ENCODE measurements at regions not wholly inside any gene's neighbourhood (a gene's known extent, or its start where the extent isn't known, plus 50 kb on each side); places are given as distances from the start of the nearest gene placed in this dataset.

- Histone ChIP-seq H3K23ac (ENCODE audit: low read length) (no peak overlapping the region), H3K79me1 (ENCODE audit: low read length) (no peaks in the 10 kb centered on the region), H2BK120ac (ENCODE audit: low read depth, low read length) (peak overlapping the region; percentile 16), H3K18ac (ENCODE audit: low read length) (no peak overlapping the region), H3K4me2 (ENCODE audit: low read length) (no peak overlapping the region), H3K4ac (ENCODE audit: low read depth, low read length) (no peak overlapping the region), H3K4me1 (ENCODE audit: control insufficient read depth, low read depth, low read length) (peaks cover 13% of the 10 kb centered on the region), H3K56ac (ENCODE audit: low read length) (peak overlapping the region; percentile 59), H2BK5ac (ENCODE audit: low read length) (peak overlapping the region; percentile 23), H3K79me2 (ENCODE audit: control insufficient read depth, insufficient read depth, low read length) (no peaks in the 10 kb centered on the region), H3K27ac (ENCODE audit: low read depth, low read length) (no peak overlapping the region), H3K9ac (ENCODE audit: low read length) (no peak overlapping the region), H3K36me3 (ENCODE audit: control insufficient read depth, insufficient read depth, low read length) (no peaks in the 10 kb centered on the region), H4K5ac (ENCODE audit: low read length) (no peak overlapping the region), H4K8ac (ENCODE audit: low read depth, low read length) (no peak overlapping the region), H3K27me3 (ENCODE audit: insufficient read depth, low read length, poor library complexity) (no peaks in the 10 kb centered on the region), H2BK15ac (replicated peaks; ENCODE audit: low read depth) (no peak overlapping the region), H2AK5ac (ENCODE audit: low read length) (peak overlapping the region; percentile 57), H3K4me3 (ENCODE audit: low read length) (no peak overlapping the region)
- no CpG with 5 or more reads among the region's 19 CpGs for WGBS (ENCODE audit: extremely low coverage, insufficient coverage, low lambda C conversion rate)
- no peak for DNase-seq
Measured at GRCh38 chr2:62296034-62296831, 100.3 kb downstream of the B3GNT2 start.

- peak; percentile 92 for DNase-seq
- peak overlapping the region; percentile 76 for H2AK5ac ChIP-seq (ENCODE audit: low read length)
- peaks cover 15% of the 10 kb centered on the region for H3K4me1 ChIP-seq (ENCODE audit: control insufficient read depth, low read depth, low read length)
Measured at GRCh38 chr2:62293490-62294271, 97.8 kb downstream of the B3GNT2 start.

GRCh38 chr2:62293151-62293489 is 97.2 kb downstream of the B3GNT2 start:
- Histone ChIP-seq H3K27ac (ENCODE audit: low read depth, low read length) (no peak overlapping the region), H2BK5ac (ENCODE audit: low read length) (peak overlapping the region; percentile 38), H3K36me3 (ENCODE audit: control insufficient read depth, insufficient read depth, low read length) (no peaks in the 10 kb centered on the region), H3K23ac (ENCODE audit: low read length) (peak overlapping the region; percentile 32), H3K56ac (ENCODE audit: low read length) (peak overlapping the region; percentile 81), H2BK15ac (replicated peaks; ENCODE audit: low read depth) (no peak overlapping the region), H3K4me1 (ENCODE audit: control insufficient read depth, low read depth, low read length) (peaks cover 15% of the 10 kb centered on the region), H3K79me2 (ENCODE audit: control insufficient read depth, insufficient read depth, low read length) (no peaks in the 10 kb centered on the region), H3K4me3 (ENCODE audit: low read length) (no peak overlapping the region), H2BK120ac (ENCODE audit: low read depth, low read length) (peak overlapping the region; percentile 0), H3K4ac (ENCODE audit: low read depth, low read length) (peak overlapping the region; percentile 11), H3K9ac (ENCODE audit: low read length) (no peak overlapping the region), H3K18ac (ENCODE audit: low read length) (peak overlapping the region; percentile 1), H2AK5ac (ENCODE audit: low read length) (peak overlapping the region; percentile 76), H4K5ac (ENCODE audit: low read length) (no peak overlapping the region), H3K27me3 (ENCODE audit: insufficient read depth, low read length, poor library complexity) (no peaks in the 10 kb centered on the region), H3K4me2 (ENCODE audit: low read length) (no peak overlapping the region), H4K8ac (ENCODE audit: low read depth, low read length) (no peak overlapping the region), H3K79me1 (ENCODE audit: low read length) (no peaks in the 10 kb centered on the region)
- WGBS (ENCODE audit: extremely low coverage, insufficient coverage, low lambda C conversion rate), result no CpG with 5 or more reads among the region's 6 CpGs
- DNase-seq, result no peak

More at GRCh38 chr2:62293490-62294271, 97.8 kb downstream of the B3GNT2 start:
- no peak overlapping the region for H3K4me2 ChIP-seq (ENCODE audit: low read length)
- WGBS (ENCODE audit: extremely low coverage, insufficient coverage, low lambda C conversion rate), result no CpG with 5 or more reads among the region's 18 CpGs
- no peaks in the 10 kb centered on the region for H3K27me3 ChIP-seq (ENCODE audit: insufficient read depth, low read length, poor library complexity)
- peak overlapping the region; percentile 11 for H3K4ac ChIP-seq (ENCODE audit: low read depth, low read length)
- H3K36me3 ChIP-seq (ENCODE audit: control insufficient read depth, insufficient read depth, low read length), result no peaks in the 10 kb centered on the region
- H3K4me3 ChIP-seq (ENCODE audit: low read length), result no peak overlapping the region
- no peaks in the 10 kb centered on the region for H3K79me1 ChIP-seq (ENCODE audit: low read length)
- H3K18ac ChIP-seq (ENCODE audit: low read length), result peak overlapping the region; percentile 33
- no peak overlapping the region for H4K5ac ChIP-seq (ENCODE audit: low read length)
- no peaks in the 10 kb centered on the region for H3K79me2 ChIP-seq (ENCODE audit: control insufficient read depth, insufficient read depth, low read length)
- no peak overlapping the region for H3K23ac ChIP-seq (ENCODE audit: low read length)
- H2BK120ac ChIP-seq (ENCODE audit: low read depth, low read length), result peak overlapping the region; percentile 31
- H3K9ac ChIP-seq (ENCODE audit: low read length), result peak overlapping the region; percentile 52
- H4K8ac ChIP-seq (ENCODE audit: low read depth, low read length), result no peak overlapping the region
- peak overlapping the region; percentile 81 for H3K56ac ChIP-seq (ENCODE audit: low read length)
- peak overlapping the region; percentile 81 for H3K27ac ChIP-seq (ENCODE audit: low read depth, low read length)
- no peak overlapping the region for H2BK15ac ChIP-seq (replicated peaks; ENCODE audit: low read depth)
- peak overlapping the region; percentile 84 for H2BK5ac ChIP-seq (ENCODE audit: low read length)

GRCh38 chr2:62292190-62292589 is 96.3 kb downstream of the B3GNT2 start:
- no peaks in the 10 kb centered on the region for H3K79me1 ChIP-seq (ENCODE audit: low read length)
- H4K5ac ChIP-seq (ENCODE audit: low read length), result no peak overlapping the region
- H3K4me1 ChIP-seq (ENCODE audit: control insufficient read depth, low read depth, low read length), result peaks cover 12% of the 10 kb centered on the region
- no peak overlapping the region for H2BK15ac ChIP-seq (replicated peaks; ENCODE audit: low read depth)
- H3K27ac ChIP-seq (ENCODE audit: low read depth, low read length), result no peak overlapping the region
- no peak overlapping the region for H3K56ac ChIP-seq (ENCODE audit: low read length)
- H3K79me2 ChIP-seq (ENCODE audit: control insufficient read depth, insufficient read depth, low read length), result no peaks in the 10 kb centered on the region
- no peaks in the 10 kb centered on the region for H3K36me3 ChIP-seq (ENCODE audit: control insufficient read depth, insufficient read depth, low read length)
- H2BK120ac ChIP-seq (ENCODE audit: low read depth, low read length), result no peak overlapping the region
- H3K4me2 ChIP-seq (ENCODE audit: low read length), result no peak overlapping the region
- H3K27me3 ChIP-seq (ENCODE audit: insufficient read depth, low read length, poor library complexity), result no peaks in the 10 kb centered on the region
- H2BK5ac ChIP-seq (ENCODE audit: low read length), result no peak overlapping the region
- no peak overlapping the region for H3K4me3 ChIP-seq (ENCODE audit: low read length)
- H3K9ac ChIP-seq (ENCODE audit: low read length), result no peak overlapping the region
- no peak overlapping the region for H2AK5ac ChIP-seq (ENCODE audit: low read length)
- H3K18ac ChIP-seq (ENCODE audit: low read length), result no peak overlapping the region
- H3K4ac ChIP-seq (ENCODE audit: low read depth, low read length), result no peak overlapping the region
- WGBS (ENCODE audit: extremely low coverage, insufficient coverage, low lambda C conversion rate), result no CpG with 5 or more reads among the region's 4 CpGs
- DNase-seq, result no peak
- no peak overlapping the region for H3K23ac ChIP-seq (ENCODE audit: low read length)
- H4K8ac ChIP-seq (ENCODE audit: low read depth, low read length), result no peak overlapping the region

GRCh38 chr2:62291517-62292137 is 95.7 kb downstream of the B3GNT2 start:
- no peak overlapping the region for H2BK15ac ChIP-seq (replicated peaks; ENCODE audit: low read depth)
- WGBS (ENCODE audit: extremely low coverage, insufficient coverage, low lambda C conversion rate), result no CpG with 5 or more reads among the region's 7 CpGs
- no peaks in the 10 kb centered on the region for H3K27me3 ChIP-seq (ENCODE audit: insufficient read depth, low read length, poor library complexity)

More at GRCh38 chr2:62291517-62292137, 95.7 kb downstream of the B3GNT2 start:
- no peak overlapping the region for H3K18ac ChIP-seq (ENCODE audit: low read length)
- no peaks in the 10 kb centered on the region for H3K79me1 ChIP-seq (ENCODE audit: low read length)
- no peak for DNase-seq
- H3K79me2 ChIP-seq (ENCODE audit: control insufficient read depth, insufficient read depth, low read length), result no peaks in the 10 kb centered on the region
- no peak overlapping the region for H3K4me2 ChIP-seq (ENCODE audit: low read length)
- no peak overlapping the region for H2BK5ac ChIP-seq (ENCODE audit: low read length)
- no peak overlapping the region for H3K4me3 ChIP-seq (ENCODE audit: low read length)
- H3K36me3 ChIP-seq (ENCODE audit: control insufficient read depth, insufficient read depth, low read length), result no peaks in the 10 kb centered on the region
- H3K4ac ChIP-seq (ENCODE audit: low read depth, low read length), result no peak overlapping the region
- peaks cover 6% of the 10 kb centered on the region for H3K4me1 ChIP-seq (ENCODE audit: control insufficient read depth, low read depth, low read length)
- H4K8ac ChIP-seq (ENCODE audit: low read depth, low read length), result no peak overlapping the region
- H4K5ac ChIP-seq (ENCODE audit: low read length), result no peak overlapping the region
- H2AK5ac ChIP-seq (ENCODE audit: low read length), result no peak overlapping the region
- peak overlapping the region; percentile 31 for H2BK120ac ChIP-seq (ENCODE audit: low read depth, low read length)
- H3K27ac ChIP-seq (ENCODE audit: low read depth, low read length), result no peak overlapping the region
- no peak overlapping the region for H3K23ac ChIP-seq (ENCODE audit: low read length)
- H3K9ac ChIP-seq (ENCODE audit: low read length), result no peak overlapping the region
- H3K56ac ChIP-seq (ENCODE audit: low read length), result no peak overlapping the region
